ENCODE measurements at regions not wholly inside any gene's neighbourhood (a gene's known extent, or its start where the extent isn't known, plus 50 kb on each side); places are given as distances from the start of the nearest gene placed in this dataset.

DNA sequence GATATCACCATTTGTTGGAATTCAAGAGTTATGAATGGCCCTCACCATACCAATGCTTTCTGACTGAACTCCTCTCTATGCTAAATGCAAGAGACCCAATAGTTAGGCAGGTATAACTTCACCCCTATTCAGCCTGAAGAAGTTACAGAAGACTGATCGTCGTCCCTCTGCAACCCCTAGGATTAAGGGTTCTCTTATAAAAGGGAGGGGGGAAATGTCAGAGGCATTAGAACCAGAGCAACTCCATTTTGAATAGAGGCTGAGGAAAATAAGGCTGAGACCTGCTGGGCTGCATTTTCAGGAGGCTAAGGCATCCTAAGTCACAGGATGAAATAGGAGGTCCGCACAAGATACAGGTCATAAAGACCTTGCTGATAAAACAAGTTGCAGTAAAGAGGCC lies 494.3 kb downstream of the SPRY1 start:
- no peak for TF ChIP-seq GATA3 (IDR thresholded peaks at IDR 0.05; ENCODE audit: low read depth, low read length)

DNA sequence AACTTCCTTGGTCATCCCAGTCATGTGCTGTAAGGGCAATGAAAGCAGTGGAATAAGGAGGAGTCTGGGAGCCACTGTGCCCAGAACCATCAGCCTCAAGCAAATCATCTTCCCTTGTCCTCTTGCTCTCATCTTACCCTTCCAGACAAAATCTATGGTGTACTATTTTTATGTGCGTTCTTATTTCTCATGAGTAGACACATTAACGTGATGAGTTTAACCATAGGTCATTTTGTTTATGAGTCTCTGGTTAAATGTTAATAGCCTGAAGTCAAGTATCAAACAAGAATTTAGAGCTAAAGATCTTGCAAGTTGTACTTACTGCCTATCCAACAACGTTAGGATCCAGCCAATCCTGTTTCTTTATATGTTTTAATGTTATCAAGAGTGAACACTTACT lies 495.3 kb downstream of the SPRY1 start:
- no peak for TF ChIP-seq GATA2 (IDR thresholded peaks at IDR 0.05; ENCODE audit: low read depth, low read length)
- TF ChIP-seq GATA3 (IDR thresholded peaks at IDR 0.05; ENCODE audit: low read depth, low read length): no peak

DNA sequence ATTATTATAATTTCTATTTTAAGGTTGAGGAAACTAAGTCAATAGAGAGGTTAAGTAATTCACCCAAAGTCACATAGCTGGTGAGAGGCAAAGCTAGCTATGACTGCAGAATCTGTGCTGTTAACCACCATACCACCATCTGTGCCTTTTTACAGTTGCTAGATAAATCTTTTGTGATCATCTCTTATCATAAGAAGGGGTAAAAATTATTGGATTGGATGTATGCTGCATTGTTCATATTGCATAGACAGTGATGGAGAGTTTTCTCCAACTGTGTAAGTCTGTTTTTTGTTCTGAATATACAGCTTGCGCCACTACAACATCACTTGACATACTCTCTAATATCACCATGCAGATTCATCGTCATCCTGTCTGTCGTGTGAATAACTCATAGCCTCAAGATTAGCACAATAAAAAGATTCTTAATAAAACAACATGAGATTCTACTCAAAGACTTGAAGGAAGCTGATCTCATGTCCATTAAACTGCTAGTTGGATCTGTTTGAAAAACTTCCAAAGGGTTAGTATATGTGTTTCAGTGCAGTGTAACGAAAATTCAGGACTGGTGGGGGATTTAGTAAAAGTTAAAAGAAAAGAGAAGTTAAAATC lies 495.9 kb downstream of the SPRY1 start:
- TF ChIP-seq GATA3 (IDR thresholded peaks at IDR 0.05; ENCODE audit: low read depth, low read length) (no peak), GATA2 (IDR thresholded peaks at IDR 0.05; ENCODE audit: low read depth, low read length) (no peak; the same call in 1 of the 2 replicates)

DNA sequence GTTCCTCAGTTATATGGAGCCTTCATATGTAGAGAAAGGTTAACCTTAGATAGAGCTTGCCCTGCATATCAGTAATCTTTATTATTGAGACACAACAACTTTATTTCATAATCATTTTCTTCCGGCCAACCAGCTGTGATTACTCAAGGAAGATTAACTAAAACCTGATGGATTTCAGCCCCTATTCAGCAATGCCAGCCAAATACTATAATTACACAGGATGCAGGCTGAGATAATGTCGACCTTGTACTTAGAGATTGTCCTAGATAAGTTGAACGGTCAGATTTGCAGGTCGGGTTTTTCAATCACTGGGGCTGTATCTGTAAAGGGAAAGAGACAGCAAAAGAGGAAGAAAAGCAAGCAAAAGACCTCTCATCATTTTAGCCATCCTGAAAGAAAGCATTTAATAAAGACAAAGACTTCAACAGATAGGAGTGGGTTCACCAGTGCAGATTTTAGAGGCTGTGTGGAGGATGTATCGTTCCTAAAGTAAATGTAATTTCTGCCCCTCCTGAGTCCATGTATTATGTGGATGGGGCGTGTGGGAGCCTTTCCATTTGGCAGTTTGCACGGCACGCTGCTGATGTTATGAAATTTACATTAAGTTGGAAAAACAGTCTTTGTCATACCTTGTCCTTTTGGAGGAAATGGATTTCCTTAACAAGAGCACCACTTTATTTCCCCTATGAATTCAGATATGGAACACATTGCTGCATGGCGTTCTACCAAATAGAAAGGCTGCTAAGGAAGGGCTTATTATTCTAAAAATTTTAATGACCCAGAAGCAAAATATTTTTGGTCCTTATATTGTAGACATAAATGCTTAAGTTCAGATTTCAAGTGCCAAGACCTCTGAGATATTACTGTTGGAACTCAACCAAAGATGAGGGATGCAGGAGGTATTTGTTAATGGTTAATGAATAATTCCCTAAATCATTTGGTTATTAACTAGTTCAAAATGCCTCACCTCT lies 496.7 kb downstream of the SPRY1 start:
- TF ChIP-seq GATA2 (IDR thresholded peaks at IDR 0.05; ENCODE audit: low read depth, low read length) (peak; percentile 97), GATA3 (IDR thresholded peaks at IDR 0.05; ENCODE audit: low read depth, low read length) (peak; percentile 92)

DNA sequence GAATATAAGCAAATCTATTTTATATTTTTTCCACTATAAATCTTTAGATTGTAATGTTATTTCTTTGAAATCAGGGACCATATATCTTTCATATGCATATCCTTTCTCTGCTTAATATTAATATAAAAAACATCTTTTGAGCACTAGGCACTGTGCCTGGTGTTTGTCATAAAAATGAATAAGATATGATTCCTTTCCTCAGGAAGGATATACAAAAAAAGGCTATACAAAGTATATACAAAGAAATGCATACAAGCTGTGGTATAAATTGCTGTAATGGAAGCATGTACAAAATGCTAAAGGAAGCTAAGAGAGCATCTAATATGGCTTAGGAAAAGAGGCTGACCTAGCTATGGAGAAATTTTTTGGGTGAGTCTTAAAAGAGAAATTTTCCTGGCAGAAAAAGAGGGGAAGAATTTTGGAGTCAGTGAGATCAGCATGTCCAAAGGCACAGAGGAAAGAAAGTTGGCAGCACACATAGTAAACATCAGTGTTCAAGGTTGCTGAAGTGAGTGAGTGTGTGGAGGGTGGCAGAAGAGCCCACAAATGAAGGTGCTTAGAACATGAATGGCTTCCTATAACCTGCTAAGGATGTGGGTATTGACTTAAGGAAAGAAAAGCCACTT lies 500.0 kb downstream of the SPRY1 start:
- no peak for TF ChIP-seq GATA2 (IDR thresholded peaks at IDR 0.05; ENCODE audit: low read depth, low read length)
- TF ChIP-seq GATA3 (IDR thresholded peaks at IDR 0.05; ENCODE audit: low read depth, low read length): no peak

DNA sequence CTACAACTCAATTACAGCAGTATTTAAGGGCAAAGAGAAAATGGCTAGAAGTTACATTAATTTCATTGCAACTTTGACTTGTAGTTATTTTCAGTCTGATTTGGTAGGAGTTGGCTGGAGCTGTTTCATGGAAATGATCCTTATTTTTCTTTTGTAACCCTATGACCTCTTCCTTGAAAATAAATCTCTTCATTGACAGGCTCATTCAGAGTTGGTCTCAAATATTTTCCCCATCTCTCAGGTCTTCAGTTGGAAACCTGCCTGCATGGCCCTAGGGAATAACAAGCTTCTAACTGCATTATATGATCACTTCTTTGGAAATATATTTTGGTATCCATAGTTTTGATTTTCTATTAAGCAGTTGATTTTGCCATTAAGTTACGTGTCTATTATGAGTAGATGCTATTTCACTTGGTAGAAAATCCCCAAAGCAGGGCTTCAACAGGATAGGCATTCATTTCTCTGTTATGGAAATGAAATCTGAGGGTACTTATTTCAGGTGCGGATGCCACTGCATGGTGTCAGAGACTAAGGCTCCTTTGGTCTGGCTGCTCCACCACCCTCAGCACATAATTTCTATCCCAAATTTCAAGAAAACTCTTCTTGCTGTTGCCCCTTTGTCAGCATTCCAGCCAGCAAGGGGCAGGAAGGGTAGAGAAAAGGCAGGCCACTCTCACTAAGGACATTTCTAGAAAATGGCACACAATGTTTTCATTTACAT lies 502.5 kb downstream of the SPRY1 start:
- TF ChIP-seq GATA3 (IDR thresholded peaks at IDR 0.05; ENCODE audit: low read depth, low read length): no peak
- TF ChIP-seq GATA2 (IDR thresholded peaks at IDR 0.05; ENCODE audit: low read depth, low read length): no peak

DNA sequence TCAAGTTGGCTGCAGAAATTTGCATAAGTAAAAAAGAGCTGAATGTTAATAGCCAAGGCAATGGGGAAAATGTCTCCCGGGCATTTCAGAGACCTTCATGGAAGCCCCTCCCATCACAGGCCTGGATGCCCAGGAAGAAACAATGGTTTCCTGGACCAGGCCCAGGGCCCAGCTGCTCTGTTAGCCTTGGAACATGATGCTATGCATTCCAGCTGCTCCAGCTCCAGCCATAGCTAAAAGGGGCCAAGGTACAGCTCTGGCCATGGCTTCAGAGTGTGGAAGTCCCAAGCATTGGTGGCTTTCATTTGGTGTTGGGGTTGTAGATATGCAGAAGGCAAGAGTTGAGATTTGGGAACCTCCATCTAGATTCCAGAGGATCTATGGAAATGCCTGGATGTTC lies 508.3 kb downstream of the SPRY1 start:
- TF ChIP-seq GATA3 (IDR thresholded peaks at IDR 0.05; ENCODE audit: low read depth, low read length) (no peak), GATA2 (IDR thresholded peaks at IDR 0.05; ENCODE audit: low read depth, low read length) (no peak)

DNA sequence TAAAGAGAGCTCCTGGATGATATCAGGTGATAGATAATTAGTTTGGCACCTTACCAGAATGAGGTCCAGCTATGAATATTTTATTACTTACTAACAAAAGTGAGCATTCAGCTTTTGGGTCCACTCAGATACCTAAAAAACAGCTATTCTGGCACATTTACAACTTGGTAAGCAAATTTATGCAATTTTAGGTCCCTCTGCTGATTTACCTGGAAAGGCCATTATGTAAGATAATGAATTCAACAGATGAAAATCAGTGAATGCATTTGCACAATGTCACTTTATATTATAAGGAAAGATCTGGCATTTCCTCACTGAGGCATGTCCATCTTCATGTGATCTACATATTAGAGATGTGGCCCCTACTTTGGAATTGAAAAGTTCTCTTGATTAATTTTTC lies 517.0 kb downstream of the SPRY1 start:
- TF ChIP-seq GATA2 (IDR thresholded peaks at IDR 0.05; ENCODE audit: low read depth, low read length) (no peak), GATA3 (IDR thresholded peaks at IDR 0.05; ENCODE audit: low read depth, low read length) (no peak)

DNA sequence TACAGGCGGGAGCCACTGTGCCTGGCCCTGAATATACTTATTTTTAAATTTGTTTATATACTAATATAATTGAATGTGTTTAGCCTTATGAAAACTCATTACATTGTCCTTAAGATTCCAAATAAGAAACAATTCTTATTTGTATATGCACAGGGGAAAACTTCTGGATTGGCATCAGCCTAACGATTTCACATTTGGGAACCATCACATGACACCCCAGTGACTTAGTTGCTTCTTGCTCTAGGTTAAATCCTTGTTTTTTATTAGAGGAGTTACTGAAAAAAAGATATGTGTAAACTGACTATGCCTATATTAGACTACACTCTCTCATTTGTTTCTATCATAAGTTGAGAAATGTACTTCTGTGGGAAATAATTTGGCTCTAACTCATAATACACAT lies 520.2 kb downstream of the SPRY1 start:
- TF ChIP-seq GATA2 (IDR thresholded peaks at IDR 0.05; ENCODE audit: low read depth, low read length) (no peak), GATA3 (IDR thresholded peaks at IDR 0.05; ENCODE audit: low read depth, low read length) (no peak)

DNA sequence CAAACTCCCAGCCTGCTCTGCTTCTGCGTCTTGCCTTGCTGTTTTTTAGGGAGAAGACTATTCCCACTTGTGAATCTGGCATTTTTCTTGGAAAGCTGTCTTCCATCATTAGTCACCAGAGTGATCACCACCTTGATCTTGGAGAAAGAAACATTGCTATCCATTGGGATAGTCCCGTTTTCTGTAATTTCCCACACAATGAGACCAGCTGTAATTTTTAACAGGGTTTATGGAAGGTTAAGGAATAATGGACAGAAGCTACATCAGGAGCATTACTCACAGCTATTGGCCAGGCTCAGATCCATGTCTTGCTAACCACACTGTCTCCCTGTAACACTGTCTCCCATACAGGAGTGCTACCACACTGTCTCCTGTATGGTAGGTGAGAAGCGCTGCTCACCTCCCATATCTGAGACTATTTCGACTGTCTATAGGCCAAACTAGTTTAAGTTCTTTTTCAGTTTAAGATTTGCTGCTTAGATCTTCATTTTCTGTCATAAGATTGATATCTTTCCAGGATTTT lies 523.0 kb downstream of the SPRY1 start:
- TF ChIP-seq GATA2 (IDR thresholded peaks at IDR 0.05; ENCODE audit: low read depth, low read length) (no peak), GATA3 (IDR thresholded peaks at IDR 0.05; ENCODE audit: low read depth, low read length) (no peak)

DNA sequence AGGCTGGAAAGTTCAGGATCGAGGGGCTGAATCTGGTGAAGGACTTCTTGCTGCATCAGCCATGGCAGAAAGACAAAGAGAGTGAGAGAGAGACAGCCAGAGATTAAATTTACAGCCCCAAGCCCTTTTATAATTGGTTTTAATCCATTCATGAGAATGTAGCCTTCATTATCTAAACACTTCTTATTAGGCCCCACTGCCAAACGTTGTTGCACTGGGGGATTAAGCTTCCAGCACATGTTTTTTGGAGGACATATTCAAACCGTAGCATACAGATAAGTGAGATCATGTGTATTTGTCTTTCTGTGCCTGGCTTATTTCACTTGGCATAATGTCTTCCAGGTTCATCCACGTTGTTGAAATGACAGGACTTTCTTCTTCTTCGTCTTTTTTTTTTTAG lies 524.7 kb downstream of the SPRY1 start:
- TF ChIP-seq GATA2 (IDR thresholded peaks at IDR 0.05; ENCODE audit: low read depth, low read length): peak; percentile 50
- no peak for TF ChIP-seq GATA3 (IDR thresholded peaks at IDR 0.05; ENCODE audit: low read depth, low read length)

DNA sequence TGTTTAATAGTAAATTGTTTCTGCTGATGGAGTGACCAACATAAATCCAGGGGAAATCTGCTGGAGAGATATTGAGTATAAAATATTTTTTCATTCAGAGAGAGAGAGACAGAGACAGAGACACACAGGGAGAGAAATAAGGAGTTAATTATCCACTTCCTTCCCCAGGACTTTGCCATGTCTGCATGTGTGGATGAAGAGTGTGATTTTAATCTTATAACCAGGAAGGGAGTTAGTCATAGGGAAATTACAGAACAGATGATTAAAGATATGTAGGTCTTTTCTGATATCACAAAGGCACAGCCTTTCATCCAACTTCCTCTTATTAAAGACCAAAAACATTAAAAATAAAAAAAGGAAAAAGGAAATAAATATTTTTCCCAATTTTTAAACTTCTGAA lies 526.3 kb downstream of the SPRY1 start:
- no peak for TF ChIP-seq GATA3 (IDR thresholded peaks at IDR 0.05; ENCODE audit: low read depth, low read length)
- TF ChIP-seq GATA2 (IDR thresholded peaks at IDR 0.05; ENCODE audit: low read depth, low read length): no peak

DNA sequence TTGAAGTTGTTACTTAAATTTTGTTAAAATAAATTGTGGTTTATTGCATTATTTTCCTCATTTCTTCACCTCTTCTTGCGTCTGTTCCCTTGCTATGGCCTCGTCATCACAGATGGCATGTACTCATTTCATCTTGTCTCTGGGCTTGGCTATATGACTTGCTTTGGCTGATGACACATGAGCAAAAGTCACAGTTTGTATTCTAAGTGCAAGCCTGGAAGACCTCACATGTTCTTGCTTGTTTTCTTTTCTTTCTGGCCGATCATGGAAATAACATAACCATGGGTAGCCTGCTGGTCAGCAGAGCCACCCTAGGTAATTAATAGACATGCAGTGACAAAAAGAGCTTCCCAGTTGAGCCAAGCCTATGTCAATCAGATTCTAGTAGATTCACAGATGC lies 527.9 kb downstream of the SPRY1 start:
- TF ChIP-seq GATA3 (IDR thresholded peaks at IDR 0.05; ENCODE audit: low read depth, low read length): no peak
- TF ChIP-seq GATA2 (IDR thresholded peaks at IDR 0.05; ENCODE audit: low read depth, low read length): no peak

DNA sequence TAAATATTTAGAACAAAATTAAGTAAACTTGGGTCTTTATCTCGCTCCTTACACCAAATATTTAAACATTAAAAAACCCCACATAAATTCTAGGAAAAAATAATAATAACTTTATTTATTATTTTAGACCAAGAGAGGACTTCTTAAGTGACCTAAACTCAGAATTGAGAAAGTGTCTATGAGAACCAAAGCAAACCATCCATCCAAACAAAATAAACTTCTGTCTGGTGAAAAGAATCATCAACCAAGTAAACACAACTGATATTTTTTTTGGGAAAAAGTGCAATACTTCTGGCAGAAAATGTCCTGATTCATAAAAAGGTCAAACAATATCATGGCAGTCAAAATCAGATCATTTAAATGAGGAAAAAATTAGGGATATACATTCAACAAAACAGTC lies 533.0 kb downstream of the SPRY1 start:
- TF ChIP-seq GATA2 (IDR thresholded peaks at IDR 0.05; ENCODE audit: low read depth, low read length) (no peak), GATA3 (IDR thresholded peaks at IDR 0.05; ENCODE audit: low read depth, low read length) (no peak)

All from SH-SY5Y (cell line).